ENCODE measurements at regions not wholly inside any gene's neighbourhood (a gene's known extent, or its start where the extent isn't known, plus 50 kb on each side); places are given as distances from the start of the nearest gene placed in this dataset.

DNA sequence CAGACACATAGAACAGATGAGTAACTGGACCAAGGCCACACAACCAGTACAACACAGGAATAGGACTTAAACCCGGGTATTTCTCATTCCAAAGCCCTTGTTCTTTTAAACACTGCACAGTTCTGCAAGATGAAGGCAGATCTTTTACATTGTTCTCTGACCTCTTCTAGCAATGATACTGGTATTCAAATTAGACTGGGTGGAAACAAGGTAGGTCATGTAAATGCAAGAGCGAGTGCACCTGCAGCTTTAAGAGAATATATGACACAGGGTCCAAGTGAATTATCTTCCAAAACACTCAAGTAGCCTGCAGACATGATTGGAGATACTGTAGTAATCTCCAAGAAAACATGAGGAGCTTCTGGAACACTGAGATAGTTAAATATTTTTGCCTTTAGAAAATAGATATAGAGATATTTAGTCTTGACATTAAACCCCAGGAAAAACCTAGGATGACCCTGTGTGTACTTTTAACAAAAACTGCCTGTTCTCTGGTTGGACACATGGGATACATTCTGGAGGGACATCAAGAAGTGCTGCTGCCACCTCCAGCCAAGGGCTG is 130.6 kb upstream of the EPB41L4A start (continued):
- TF ChIP-seq ZNF384 (IDR thresholded peaks at IDR 0.05; ENCODE audit: low read depth, low read length) (no peak), ZNF41 (CRISPR knock-in tag; conservative IDR thresholded peaks at IDR 0.05) (no peak), CBX1 (IDR thresholded peaks at IDR 0.05; ENCODE audit: low read depth) (no peak), ZNF655 (CRISPR knock-in tag; IDR thresholded peaks at IDR 0.05) (no peak), BRD9 (IDR thresholded peaks at IDR 0.05; ENCODE audit: low read depth, partially characterized antibody) (no peak), CHD1 (IDR thresholded peaks at IDR 0.05; ENCODE audit: low read length) (no peak), ZEB2 (IDR thresholded peaks at IDR 0.05) (no peak), KLF13 (tag; IDR thresholded peaks at IDR 0.05; ENCODE audit: borderline replicate concordance, low read depth) (no peak), ZNF143 (CRISPR knock-in tag; IDR thresholded peaks at IDR 0.05) (no peak), ZNF121 (CRISPR knock-in tag; conservative IDR thresholded peaks at IDR 0.05) (no peak), EHMT2 (IDR thresholded peaks at IDR 0.05) (no peak), RBM14 (IDR thresholded peaks at IDR 0.05; ENCODE audit: borderline replicate concordance, insufficient read depth, low read depth, low read length) (no peak), NELFE (IDR thresholded peaks at IDR 0.05; ENCODE audit: insufficient read depth, insufficient read length) (no peak), PHF20 (IDR thresholded peaks at IDR 0.05; ENCODE audit: partially characterized antibody) (no peak), GABPA (tag; conservative IDR thresholded peaks at IDR 0.05; ENCODE audit: low read depth) (no peak; the same call in 1 of the 2 replicates), RBM25 (IDR thresholded peaks at IDR 0.05; ENCODE audit: low read depth, low read length, severe bottlenecking) (no peak), ATF1 (CRISPR knock-in tag; IDR thresholded peaks at IDR 0.05) (no peak), ATF1 (tag; IDR thresholded peaks at IDR 0.05) (no peak), FOXK2 (conservative IDR thresholded peaks at IDR 0.05 in 1 of 2, IDR thresholded peaks at IDR 0.05 in 1 of 2; ENCODE audit: low read depth in 2 of 2) (peak in 1 of 2 experiments; percentile 48; a peak in 1 of 4 replicates), POLR2AphosphoS2 (IDR thresholded peaks at IDR 0.05; ENCODE audit: low read length) (no peak), PURB (CRISPR knock-in tag; IDR thresholded peaks at IDR 0.05; ENCODE audit: low read depth) (no peak), RAD21 (CRISPR knock-in tag; conservative IDR thresholded peaks at IDR 0.05 in 1 of 2, IDR thresholded peaks at IDR 0.05 in 1 of 2) (peak; percentile 5 to 36; a peak in 2 of 4 replicates), GATA2 (CRISPR knock-in tag; IDR thresholded peaks at IDR 0.05) (peak; percentile 88), YY1 (IDR thresholded peaks at IDR 0.05; ENCODE audit: borderline replicate concordance in 1 of 3, control insufficient read depth in 1 of 3, extremely low read depth in 1 of 3, insufficient read depth in 3 of 3, insufficient read length in 1 of 3, insufficient replicate concordance in 2 of 3, low read depth in 1 of 3, low read length in 2 of 3) (no peak)
- TF ChIP-seq, protein P1, sequence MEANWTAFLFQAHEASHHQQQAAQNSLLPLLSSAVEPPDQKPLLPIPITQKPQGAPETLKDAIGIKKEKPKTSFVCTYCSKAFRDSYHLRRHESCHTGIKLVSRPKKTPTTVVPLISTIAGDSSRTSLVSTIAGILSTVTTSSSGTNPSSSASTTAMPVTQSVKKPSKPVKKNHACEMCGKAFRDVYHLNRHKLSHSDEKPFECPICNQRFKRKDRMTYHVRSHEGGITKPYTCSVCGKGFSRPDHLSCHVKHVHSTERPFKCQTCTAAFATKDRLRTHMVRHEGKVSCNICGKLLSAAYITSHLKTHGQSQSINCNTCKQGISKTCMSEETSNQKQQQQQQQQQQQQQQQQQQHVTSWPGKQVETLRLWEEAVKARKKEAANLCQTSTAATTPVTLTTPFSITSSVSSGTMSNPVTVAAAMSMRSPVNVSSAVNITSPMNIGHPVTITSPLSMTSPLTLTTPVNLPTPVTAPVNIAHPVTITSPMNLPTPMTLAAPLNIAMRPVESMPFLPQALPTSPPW (CRISPR knock-in tag; IDR thresholded peaks at IDR 0.05), result no peak; the same call in 1 of the 2 replicates
